Tibial nerve (tissue), 4 donors: ENCODE measurements at regions not wholly inside any gene's neighbourhood (a gene's known extent, or its start where the extent isn't known, plus 50 kb on each side); places are given as distances from the start of the nearest gene placed in this dataset.

Experiments
- DNase-seq, 2 donors: peaks; one replicate each; pipeline ENCODE4 v3.0.0-alpha.2; 2019; ENCODE audit warnings: low spot score in 2 of 2
- H3K27ac ChIP-seq, 4 donors: fragments of 200-600 bp; sonication (generic) in 3 of 4; one replicate each; pipeline ENCODE4 v1.5.1; 2017 to 2019; ENCODE audit warnings: mild to moderate bottlenecking in 1 of 4
- H3K27me3 ChIP-seq, 2 donors: fragments of 200-600 bp; sonication (generic) in 1 of 2; one replicate each; pipeline versions ENCODE4 v1.5.1 to v1.6.0; 2017 to 2019
- H3K36me3 ChIP-seq, 3 donors: fragments of 200-600 bp; sonication (generic); one replicate each; pipeline ENCODE4 v1.5.1; 2018 to 2019
- H3K4me1 ChIP-seq, 4 donors: fragments of 200-600 bp; sonication (generic) in 3 of 4; one replicate each; pipeline ENCODE4 v1.5.1; 2017 to 2019
- H3K4me3 ChIP-seq, 4 donors: fragments of 200-600 bp; sonication (generic) in 3 of 4; one replicate each; pipeline ENCODE4 v1.5.1; 2017 to 2019; ENCODE audit warnings: mild to moderate bottlenecking in 1 of 4, moderate library complexity in 1 of 4
- H3K9me3 ChIP-seq, 4 donors: fragments of 200-600 bp; sonication (generic) in 3 of 4; one replicate each; pipeline ENCODE4 v1.5.1; 2017 to 2019
- EP300 ChIP-seq, 2 donors: sonication (generic); formaldehyde crosslinking; IDR thresholded peaks; one replicate each; pipeline ENCODE4 v1.6.1; 2017; ENCODE audit warnings: antibody characterized with exemption in 2 of 2, mild to moderate bottlenecking in 1 of 2
- POLR2A ChIP-seq, 2 donors: fragments of 450-650 bp; IDR thresholded peaks; one replicate each; pipeline ENCODE4 v1.6.1; 2017; ENCODE audit warnings: antibody characterized with exemption in 2 of 2, mild to moderate bottlenecking in 2 of 2, moderate library complexity in 2 of 2
- WGBS, 2 donors: methylation state at CpG; one replicate each; pipeline ENCODE4 v1.1.5; 2018; 5-methylcytosine and 5-hydroxymethylcytosine counted together
- TF ChIP-seq, protein P1 (sequence below), 5 experiments: fragments of 200-600 bp in 3 of 5; fragments of 450-650 bp in 2 of 5; sonication (generic) in 3 of 5; IDR thresholded peaks; one replicate each; pipeline ENCODE4 v1.5.1; 2016 to 2019; ENCODE audit warnings: antibody characterized with exemption in 5 of 5, mild to moderate bottlenecking in 3 of 5, moderate library complexity in 2 of 5

DNA sequence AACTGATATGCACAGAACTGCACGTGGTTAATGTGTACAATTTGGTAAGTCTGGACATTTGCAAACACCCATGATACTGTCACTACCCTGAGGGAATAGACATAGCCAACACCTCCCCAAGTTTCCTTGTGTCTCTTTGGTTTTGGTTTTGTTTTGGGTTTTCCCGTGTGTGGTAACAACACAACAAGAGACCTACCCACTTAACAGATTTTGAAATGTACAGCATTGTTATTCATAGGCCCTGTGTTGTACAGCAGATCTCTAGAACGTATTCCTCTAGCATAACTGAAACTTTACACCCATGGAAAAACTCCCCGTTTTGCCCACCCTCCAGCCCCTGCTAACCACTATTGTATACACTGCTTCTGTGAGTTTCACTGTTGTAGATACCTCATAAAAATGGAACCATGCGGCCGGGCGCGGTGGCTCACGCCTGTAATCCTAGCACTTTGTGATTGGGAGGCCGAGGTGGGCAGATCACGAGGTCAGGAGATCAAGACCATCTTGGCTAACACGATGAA lies 76.3 kb upstream of the TBC1D3K start:
- H3K36me3 ChIP-seq, result no peaks in the 10 kb centered on the region
- no peak overlapping the region for H3K4me3 ChIP-seq
- 90 to 92% methylated on average over 12 of the region's 12 CpGs for WGBS, 2 donors
- DNase-seq, result no peak
- H3K27me3 ChIP-seq, result peaks cover 0 to 20% of the 10 kb centered on the region in 2 donors
- no peak overlapping the region for H3K27ac ChIP-seq
- TF ChIP-seq POLR2A (IDR thresholded peaks at IDR 0.05) (no peak), EP300 (IDR thresholded peaks at IDR 0.05) (no peak)
- TF ChIP-seq, protein P1, sequence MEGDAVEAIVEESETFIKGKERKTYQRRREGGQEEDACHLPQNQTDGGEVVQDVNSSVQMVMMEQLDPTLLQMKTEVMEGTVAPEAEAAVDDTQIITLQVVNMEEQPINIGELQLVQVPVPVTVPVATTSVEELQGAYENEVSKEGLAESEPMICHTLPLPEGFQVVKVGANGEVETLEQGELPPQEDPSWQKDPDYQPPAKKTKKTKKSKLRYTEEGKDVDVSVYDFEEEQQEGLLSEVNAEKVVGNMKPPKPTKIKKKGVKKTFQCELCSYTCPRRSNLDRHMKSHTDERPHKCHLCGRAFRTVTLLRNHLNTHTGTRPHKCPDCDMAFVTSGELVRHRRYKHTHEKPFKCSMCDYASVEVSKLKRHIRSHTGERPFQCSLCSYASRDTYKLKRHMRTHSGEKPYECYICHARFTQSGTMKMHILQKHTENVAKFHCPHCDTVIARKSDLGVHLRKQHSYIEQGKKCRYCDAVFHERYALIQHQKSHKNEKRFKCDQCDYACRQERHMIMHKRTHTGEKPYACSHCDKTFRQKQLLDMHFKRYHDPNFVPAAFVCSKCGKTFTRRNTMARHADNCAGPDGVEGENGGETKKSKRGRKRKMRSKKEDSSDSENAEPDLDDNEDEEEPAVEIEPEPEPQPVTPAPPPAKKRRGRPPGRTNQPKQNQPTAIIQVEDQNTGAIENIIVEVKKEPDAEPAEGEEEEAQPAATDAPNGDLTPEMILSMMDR (IDR thresholded peaks at IDR 0.05), result no peak
- no peaks in the 10 kb centered on the region for H3K9me3 ChIP-seq
- H3K4me1 ChIP-seq, result peaks cover 0 to 9% (median 2%) of the 10 kb centered on the region in 4 donors

DNA sequence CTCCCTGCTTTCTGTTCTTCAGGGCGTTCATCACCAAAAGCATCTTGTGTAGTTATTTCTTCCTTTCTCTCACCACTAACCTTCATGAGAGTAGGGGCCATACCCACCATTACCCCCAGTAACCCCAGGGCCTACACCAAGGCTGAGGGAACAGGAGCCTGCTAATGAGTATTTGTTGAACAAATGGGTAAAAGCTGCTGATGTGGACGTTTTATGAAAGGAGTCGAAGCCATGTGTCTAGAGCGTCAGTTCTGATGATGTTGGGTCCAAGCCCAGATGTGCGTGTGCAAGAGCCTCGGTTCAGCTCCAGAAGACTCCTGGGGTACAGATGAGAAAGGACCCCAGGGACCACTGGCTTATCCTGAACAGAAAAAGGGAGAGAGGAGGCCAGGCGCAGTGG lies 77.1 kb upstream of the TBC1D3K start:
- no peaks in the 10 kb centered on the region for H3K9me3 ChIP-seq
- H3K4me3 ChIP-seq, result no peak overlapping the region
- peaks cover 0 to 16% of the 10 kb centered on the region in 2 donors for H3K27me3 ChIP-seq
- TF ChIP-seq EP300 (IDR thresholded peaks at IDR 0.05) (no peak), POLR2A (IDR thresholded peaks at IDR 0.05) (no peak)
- TF ChIP-seq, protein P1 (IDR thresholded peaks at IDR 0.05), result no peak
- H3K27ac ChIP-seq, result no peak overlapping the region
- H3K4me1 ChIP-seq, result peaks cover 0 to 9% (median 2%) of the 10 kb centered on the region in 4 donors
- 83 to 89% methylated on average over 7 of the region's 7 CpGs for WGBS, 2 donors
- DNase-seq, result no peak
- no peaks in the 10 kb centered on the region for H3K36me3 ChIP-seq

DNA sequence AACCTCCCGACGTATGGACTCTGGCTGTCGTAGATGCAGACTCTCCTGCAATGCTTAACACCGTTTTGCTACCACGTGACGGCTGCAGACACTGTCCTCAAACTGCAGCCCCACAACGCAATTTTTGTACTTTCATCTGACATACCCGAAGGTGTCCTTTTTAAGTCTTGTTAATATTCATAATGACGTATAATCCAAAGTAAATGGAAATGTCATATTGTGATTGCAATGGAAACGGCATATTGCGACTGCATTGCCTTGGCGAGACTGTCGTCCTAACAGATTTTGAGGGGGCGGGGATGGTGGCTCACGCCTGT lies 79.3 kb upstream of the TBC1D3K start:
- H3K9me3 ChIP-seq, result no peaks in the 10 kb centered on the region
- H3K36me3 ChIP-seq, result no peaks in the 10 kb centered on the region
- 50 to 55% methylated on average over 15 of the region's 15 CpGs for WGBS, 2 donors
- H3K4me3 ChIP-seq, result no peak overlapping the region
- H3K27ac ChIP-seq, result no peak overlapping the region
- peaks cover 0 to 16% of the 10 kb centered on the region in 2 donors for H3K27me3 ChIP-seq
- peaks cover 0 to 9% (median 2%) of the 10 kb centered on the region in 4 donors for H3K4me1 ChIP-seq
- no peak for DNase-seq
- TF ChIP-seq, protein P1 (IDR thresholded peaks at IDR 0.05), result no peak
- no peak for TF ChIP-seq POLR2A (IDR thresholded peaks at IDR 0.05)
- TF ChIP-seq EP300 (IDR thresholded peaks at IDR 0.05), result no peak

DNA sequence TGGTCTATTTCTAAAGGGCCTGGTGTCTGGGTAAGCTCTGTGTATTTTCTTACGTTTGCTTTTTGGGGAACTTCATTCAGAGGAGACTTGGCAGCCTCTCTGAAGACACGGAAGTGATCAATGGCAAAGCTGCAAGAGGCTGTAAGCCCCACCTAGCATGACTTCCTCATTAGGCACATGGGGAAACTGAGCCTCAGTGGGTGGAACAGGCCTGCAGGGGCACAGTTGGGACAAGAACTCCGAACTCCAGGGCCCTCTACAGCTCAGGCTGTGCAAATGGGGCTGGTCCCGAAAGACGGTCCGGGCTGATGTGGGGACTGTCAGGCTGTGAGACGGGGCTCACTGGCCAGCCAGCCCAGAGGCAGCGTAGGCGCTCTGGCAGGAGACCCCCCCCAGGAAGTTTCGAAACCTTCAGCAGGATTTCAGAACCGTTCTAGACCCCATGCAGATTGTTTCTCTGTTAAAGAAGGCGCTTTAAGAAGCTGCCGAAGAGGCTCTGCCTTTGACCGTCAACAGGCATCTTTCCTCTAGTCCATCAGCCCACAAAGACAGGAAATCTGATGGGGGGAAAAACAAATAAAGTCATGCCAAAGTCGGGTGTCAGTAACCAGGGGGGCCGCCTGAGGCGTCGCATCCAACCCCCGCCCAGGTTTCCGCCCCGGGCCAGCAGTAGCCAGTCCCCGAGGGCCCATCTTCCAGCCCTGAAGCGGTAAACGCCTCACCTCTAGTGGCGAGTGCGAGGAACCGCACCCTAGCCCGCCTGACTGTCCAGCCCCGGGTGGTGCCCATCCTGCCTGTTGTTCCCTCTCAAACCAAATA lies 79.8 kb upstream of the TBC1D3K start:
- H3K36me3 ChIP-seq, result no peaks in the 10 kb centered on the region
- no peaks in the 10 kb centered on the region for H3K9me3 ChIP-seq
- peak overlapping the region in 2 of 4 donors; percentile 2 to 27 for H3K4me3 ChIP-seq
- H3K27me3 ChIP-seq, result peaks cover 0 to 16% of the 10 kb centered on the region in 2 donors
- peak in 1 of 2 donors; percentile 23 for DNase-seq
- 17 to 21% methylated on average over 27 to 29 of the region's 29 CpGs for WGBS, 2 donors
- no peak overlapping the region for H3K27ac ChIP-seq
- TF ChIP-seq, protein P1 (IDR thresholded peaks at IDR 0.05), result peak; percentile 48 to 66 (median 58)
- TF ChIP-seq POLR2A (IDR thresholded peaks at IDR 0.05) (no peak), EP300 (IDR thresholded peaks at IDR 0.05) (no peak)
- peaks cover 0 to 9% (median 2%) of the 10 kb centered on the region in 4 donors for H3K4me1 ChIP-seq

DNA sequence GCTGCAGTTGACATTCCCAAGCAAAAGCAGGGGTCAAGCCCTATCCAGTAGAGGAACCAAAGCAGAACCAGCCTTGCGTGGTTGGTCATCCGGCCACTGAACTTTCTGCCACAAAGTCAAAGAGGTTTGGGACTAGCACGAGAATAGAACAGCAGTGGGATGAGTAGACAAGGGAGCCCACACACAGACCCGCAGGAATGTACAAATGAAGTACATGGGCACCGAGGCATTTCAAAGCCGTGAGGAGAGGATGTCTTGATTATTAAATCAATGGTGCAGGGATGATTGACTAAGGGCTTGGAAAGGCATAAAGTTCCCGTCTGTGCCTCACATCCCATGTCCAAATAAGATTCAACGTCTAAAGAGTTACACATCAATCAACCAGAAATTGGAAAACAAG lies 81.8 kb upstream of the TBC1D3K start:
- H3K4me1 ChIP-seq, result peaks cover 0 to 9% (median 2%) of the 10 kb centered on the region in 4 donors
- no peaks in the 10 kb centered on the region for H3K36me3 ChIP-seq
- H3K9me3 ChIP-seq, result no peaks in the 10 kb centered on the region
- H3K27ac ChIP-seq, result no peak overlapping the region
- H3K4me3 ChIP-seq, result no peak overlapping the region
- TF ChIP-seq, protein P1 (IDR thresholded peaks at IDR 0.05), result no peak
- TF ChIP-seq POLR2A (IDR thresholded peaks at IDR 0.05) (no peak), EP300 (IDR thresholded peaks at IDR 0.05) (no peak)
- WGBS, 2 donors, result 89 to 90% methylated on average over 8 of the region's 8 CpGs
- H3K27me3 ChIP-seq, result peaks cover 0 to 16% of the 10 kb centered on the region in 2 donors
- no peak for DNase-seq
